ENCODE measurements at regions not wholly inside any gene's neighbourhood (a gene's known extent, or its start where the extent isn't known, plus 50 kb on each side); places are given as distances from the start of the nearest gene placed in this dataset.

DNA sequence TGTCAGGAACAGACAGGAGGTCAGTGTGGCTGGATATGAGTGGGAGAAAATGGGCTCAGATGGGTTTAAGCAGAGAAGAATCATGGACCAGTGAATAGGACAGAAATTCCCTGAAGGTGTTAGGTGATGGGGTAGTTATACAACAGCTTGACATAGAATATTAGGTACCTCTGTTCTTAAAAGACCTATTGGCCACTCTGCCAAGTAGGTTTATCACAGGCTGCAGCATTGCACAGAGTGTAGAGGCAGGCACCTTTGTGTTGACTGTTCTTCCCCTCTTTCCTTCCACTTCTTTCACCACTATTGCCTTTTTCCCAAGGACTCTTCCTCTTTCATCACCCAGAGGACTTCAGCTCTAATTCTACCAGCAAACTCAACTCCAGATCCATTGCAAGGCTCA, 274.4 kb downstream of the CDCA7 start:
- TF ChIP-seq POLR2A (IDR thresholded peaks at IDR 0.05; ENCODE audit: low read length), result no peak
- no peak for TF ChIP-seq GATA1 (IDR thresholded peaks at IDR 0.05; ENCODE audit: low read depth, low read length)

Data from erythroblast (primary cell).